IPS-18a (cell line): ENCODE measurements at regions not wholly inside any gene's neighbourhood (a gene's known extent, or its start where the extent isn't known, plus 50 kb on each side); places are given as distances from the start of the nearest gene placed in this dataset.

Source experiments
- H3K27ac ChIP-seq: one replicate; pipeline ENCODE4 v1.5.1; 2013; ENCODE audit warnings: low read length
- H3K27me3 ChIP-seq: one replicate; pipeline ENCODE4 v1.6.1; 2013; ENCODE audit warnings: mild to moderate bottlenecking, low read length; ENCODE audit not compliant: control insufficient read depth, insufficient read depth
- H3K36me3 ChIP-seq: one replicate; pipeline ENCODE4 v1.6.1; 2013; ENCODE audit warnings: low read depth, low read length; ENCODE audit not compliant: control insufficient read depth
- H3K4me1 ChIP-seq: one replicate; pipeline ENCODE4 v1.6.1; 2013; ENCODE audit warnings: low read depth, low read length; ENCODE audit not compliant: control insufficient read depth
- H3K4me3 ChIP-seq: one replicate; pipeline ENCODE4 v1.5.1; 2013; ENCODE audit warnings: low read length
- H3K9ac ChIP-seq: one replicate; pipeline ENCODE4 v1.6.1; 2013; ENCODE audit warnings: mild to moderate bottlenecking, low read length, moderate library complexity
- H3K9me3 ChIP-seq: one replicate; pipeline ENCODE4 v1.6.1; 2013; ENCODE audit warnings: low read depth, low read length; ENCODE audit not compliant: control insufficient read depth

DNA sequence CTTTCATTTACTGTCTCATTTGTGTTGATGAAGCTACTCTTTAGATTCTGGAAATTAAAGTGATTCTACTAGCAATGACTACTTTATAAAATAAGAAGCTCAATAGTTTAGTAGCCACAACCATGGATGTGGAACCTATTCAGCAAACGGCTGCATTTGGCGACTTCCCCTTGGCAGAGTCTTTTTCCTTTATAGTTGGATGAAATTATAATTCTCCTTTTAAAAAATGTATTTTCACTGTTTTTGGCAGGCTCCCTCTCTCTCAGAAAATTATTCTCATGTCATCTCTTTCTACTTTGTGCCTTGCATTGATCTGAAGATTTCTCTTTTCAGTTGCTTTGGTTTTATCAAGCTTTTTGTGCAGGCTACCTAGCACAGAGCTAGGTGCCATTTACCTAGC lies 50.6 kb upstream of the KCNN2 start:
- Histone ChIP-seq H3K27me3 (no peaks in the 10 kb centered on the region), H3K4me1 (peaks cover 43% of the 10 kb centered on the region), H3K27ac (no peak overlapping the region), H3K9ac (no peak overlapping the region), H3K36me3 (no peaks in the 10 kb centered on the region), H3K4me3 (no peak overlapping the region), H3K9me3 (no peaks in the 10 kb centered on the region)

DNA sequence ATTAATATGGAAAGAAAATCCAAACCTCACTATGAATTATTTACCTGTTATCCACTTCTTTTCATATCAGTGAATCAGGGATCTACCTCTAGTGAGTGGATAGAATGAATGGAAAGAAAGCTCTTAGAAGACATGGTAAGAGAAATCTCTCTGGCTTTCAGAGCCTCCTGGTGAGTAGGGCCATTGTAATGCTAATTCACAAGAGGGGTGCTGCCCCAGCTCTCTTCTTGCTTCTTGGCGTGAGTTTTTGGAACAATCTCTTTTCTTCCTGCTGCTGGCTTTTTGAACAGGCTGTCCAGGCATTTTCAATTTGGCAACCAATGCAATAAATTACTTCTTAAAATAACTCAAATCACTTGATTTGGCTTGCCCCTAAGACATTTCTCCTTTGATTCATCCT lies 49.9 kb upstream of the KCNN2 start:
- Histone ChIP-seq H3K9ac (no peak overlapping the region), H3K27me3 (no peaks in the 10 kb centered on the region), H3K27ac (no peak overlapping the region), H3K4me3 (no peak overlapping the region), H3K4me1 (peaks cover 43% of the 10 kb centered on the region), H3K9me3 (no peaks in the 10 kb centered on the region), H3K36me3 (no peaks in the 10 kb centered on the region)
